Breast epithelium (tissue), 4 donors: ENCODE measurements at regions not wholly inside any gene's neighbourhood (a gene's known extent, or its start where the extent isn't known, plus 50 kb on each side); places are given as distances from the start of the nearest gene placed in this dataset.
A peak's percentile ranks its signal among the peaks of the same experiment; 100 is the strongest.

Experiments
- DNase-seq, 2 donors: peaks; one replicate each; pipeline ENCODE4 v3.0.0-alpha.2; 2019; ENCODE audit warnings: low spot score in 2 of 2
- H3K27ac ChIP-seq, 2 donors: fragments of 200-600 bp; sonication (generic) in 1 of 2; one replicate each; pipeline ENCODE4 v1.5.1; 2016 to 2019; ENCODE audit warnings: mild to moderate bottlenecking in 1 of 2
- H3K27me3 ChIP-seq, 2 donors: fragments of 200-600 bp; sonication (generic) in 1 of 2; one replicate each; pipeline versions ENCODE4 v1.5.1 to v1.6.0; 2017 to 2019; ENCODE audit warnings: control low read depth in 1 of 2, mild to moderate bottlenecking in 1 of 2
- H3K36me3 ChIP-seq: fragments of 200-600 bp; one replicate; pipeline ENCODE4 v1.5.1; 2019
- H3K4me1 ChIP-seq, 2 donors: fragments of 200-600 bp; sonication (generic); one replicate each; pipeline ENCODE4 v1.5.1; 2016 to 2019; ENCODE audit warnings: control low read depth in 1 of 2
- H3K4me3 ChIP-seq, 3 donors: fragments of 200-600 bp; sonication (generic); 1 replicate in 2 of 3; 2 replicates in 1 of 3; pipeline ENCODE4 v1.5.1; 2016 to 2019; ENCODE audit warnings: mild to moderate bottlenecking in 3 of 3, moderate library complexity in 2 of 3
- H3K9me3 ChIP-seq, 2 donors: fragments of 200-600 bp; sonication (generic) in 1 of 2; one replicate each; pipeline ENCODE4 v1.5.1; 2016 to 2019; ENCODE audit warnings: control low read depth in 1 of 2
- POLR2A ChIP-seq: fragments of 450-650 bp; IDR thresholded peaks from one replicate; pipeline ENCODE4 v1.6.1; 2016; ENCODE audit warnings: antibody characterized with exemption, mild to moderate bottlenecking, moderate library complexity
- POLR2AphosphoS5 ChIP-seq, 3 donors: sonication (generic); formaldehyde crosslinking; IDR thresholded peaks; one replicate each; pipeline ENCODE4 v1.6.1; 2017; ENCODE audit warnings: antibody characterized with exemption in 3 of 3
- intact Hi-C: fragments of 100-400 bp; cut with DNase I; formaldehyde crosslinking; loops from one replicate; pipeline ENCODE4 v1.15.1; 2023; ENCODE audit warnings: low total_unique reads
- TF ChIP-seq, protein P1 (sequence below), 3 donors: fragments of 450-650 bp; IDR thresholded peaks; one replicate each; pipeline ENCODE4 v1.5.1; 2016 to 2017; ENCODE audit warnings: antibody characterized with exemption in 3 of 3, mild to moderate bottlenecking in 3 of 3, moderate library complexity in 3 of 3

DNA sequence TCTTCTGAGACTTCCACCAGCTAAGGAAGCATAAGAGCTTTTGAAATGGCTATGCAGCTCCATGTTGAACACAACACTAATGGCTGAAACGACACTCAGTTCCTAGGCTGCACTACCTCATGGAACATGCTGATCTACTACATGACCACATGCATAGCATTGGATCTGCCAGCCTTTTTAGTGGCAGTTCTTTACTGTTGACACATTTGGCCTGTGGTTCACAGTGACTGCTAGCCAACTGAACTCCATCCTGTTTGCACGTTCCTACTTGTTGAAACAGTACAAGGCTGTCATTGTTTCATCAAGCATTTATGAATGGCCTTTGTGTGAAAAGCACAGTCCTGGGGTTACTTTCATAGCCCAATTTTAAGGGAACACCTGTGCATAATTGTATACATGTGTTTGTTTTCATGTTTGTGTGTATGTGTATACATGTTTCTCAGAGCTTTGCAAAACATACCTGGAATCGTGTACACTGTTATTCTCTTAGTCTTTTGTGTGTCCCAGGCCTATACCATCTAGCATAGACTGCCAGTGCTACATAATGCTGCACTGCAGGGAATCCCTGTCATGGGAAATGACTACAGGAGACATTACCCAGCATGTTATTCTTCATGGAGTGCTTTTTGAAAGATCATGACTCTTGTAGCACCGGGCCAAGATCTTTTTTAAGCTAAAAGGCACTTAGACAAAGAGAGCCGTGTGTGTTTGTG lies 179.6 kb upstream of the ESRRG start:
- Histone ChIP-seq H3K27ac (peak overlapping the region; percentile 72 to 80), H3K27me3 (no peaks in the 10 kb centered on the region), H3K36me3 (no peaks in the 10 kb centered on the region), H3K4me1 (peaks cover 0 to 5% of the 10 kb centered on the region in 2 donors), H3K9me3 (no peaks in the 10 kb centered on the region), H3K4me3 (no peak overlapping the region)
- intact Hi-C loops, result no loop called here
- TF ChIP-seq, protein P1, sequence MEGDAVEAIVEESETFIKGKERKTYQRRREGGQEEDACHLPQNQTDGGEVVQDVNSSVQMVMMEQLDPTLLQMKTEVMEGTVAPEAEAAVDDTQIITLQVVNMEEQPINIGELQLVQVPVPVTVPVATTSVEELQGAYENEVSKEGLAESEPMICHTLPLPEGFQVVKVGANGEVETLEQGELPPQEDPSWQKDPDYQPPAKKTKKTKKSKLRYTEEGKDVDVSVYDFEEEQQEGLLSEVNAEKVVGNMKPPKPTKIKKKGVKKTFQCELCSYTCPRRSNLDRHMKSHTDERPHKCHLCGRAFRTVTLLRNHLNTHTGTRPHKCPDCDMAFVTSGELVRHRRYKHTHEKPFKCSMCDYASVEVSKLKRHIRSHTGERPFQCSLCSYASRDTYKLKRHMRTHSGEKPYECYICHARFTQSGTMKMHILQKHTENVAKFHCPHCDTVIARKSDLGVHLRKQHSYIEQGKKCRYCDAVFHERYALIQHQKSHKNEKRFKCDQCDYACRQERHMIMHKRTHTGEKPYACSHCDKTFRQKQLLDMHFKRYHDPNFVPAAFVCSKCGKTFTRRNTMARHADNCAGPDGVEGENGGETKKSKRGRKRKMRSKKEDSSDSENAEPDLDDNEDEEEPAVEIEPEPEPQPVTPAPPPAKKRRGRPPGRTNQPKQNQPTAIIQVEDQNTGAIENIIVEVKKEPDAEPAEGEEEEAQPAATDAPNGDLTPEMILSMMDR (IDR thresholded peaks at IDR 0.05), result no peak
- TF ChIP-seq POLR2A, result no peak
- TF ChIP-seq POLR2AphosphoS5 (IDR thresholded peaks at IDR 0.05), result peak in 1 of 3 donors; percentile 63
- peak in 1 of 2 donors; percentile 88 for DNase-seq

DNA sequence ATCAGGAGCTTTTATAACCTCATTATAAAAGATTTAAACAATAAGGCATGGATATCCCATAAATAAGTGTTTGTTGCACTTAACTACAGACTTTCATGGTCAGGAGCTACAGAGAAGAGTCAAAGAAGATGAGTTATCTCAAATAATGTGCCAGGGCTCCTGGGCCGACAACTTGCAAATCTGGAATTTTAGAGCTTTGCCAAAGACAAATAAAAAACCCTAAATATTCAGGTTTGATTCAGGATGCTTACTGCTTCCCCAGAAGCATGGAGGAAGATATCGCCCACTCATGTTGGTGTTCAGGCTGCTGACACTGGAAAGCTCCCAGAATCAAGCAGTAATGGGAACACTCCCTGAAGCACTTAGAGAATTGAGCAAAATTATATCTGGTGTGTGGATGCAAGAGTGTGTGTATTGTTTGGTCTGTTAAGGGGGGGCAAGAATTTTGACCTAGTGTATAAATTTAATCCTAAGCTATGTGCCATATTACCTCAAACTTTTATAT lies 176.9 kb upstream of the ESRRG start:
- Histone ChIP-seq H3K4me1 (peaks cover 0 to 5% of the 10 kb centered on the region in 2 donors), H3K27ac (no peak overlapping the region), H3K27me3 (no peaks in the 10 kb centered on the region), H3K4me3 (no peak overlapping the region), H3K9me3 (no peaks in the 10 kb centered on the region), H3K36me3 (no peaks in the 10 kb centered on the region)
- DNase-seq, result no peak
- intact Hi-C loops, result no loop called here
- TF ChIP-seq POLR2A (no peak), POLR2AphosphoS5 (IDR thresholded peaks at IDR 0.05) (no peak)
- TF ChIP-seq, protein P1 (IDR thresholded peaks at IDR 0.05), result no peak

DNA sequence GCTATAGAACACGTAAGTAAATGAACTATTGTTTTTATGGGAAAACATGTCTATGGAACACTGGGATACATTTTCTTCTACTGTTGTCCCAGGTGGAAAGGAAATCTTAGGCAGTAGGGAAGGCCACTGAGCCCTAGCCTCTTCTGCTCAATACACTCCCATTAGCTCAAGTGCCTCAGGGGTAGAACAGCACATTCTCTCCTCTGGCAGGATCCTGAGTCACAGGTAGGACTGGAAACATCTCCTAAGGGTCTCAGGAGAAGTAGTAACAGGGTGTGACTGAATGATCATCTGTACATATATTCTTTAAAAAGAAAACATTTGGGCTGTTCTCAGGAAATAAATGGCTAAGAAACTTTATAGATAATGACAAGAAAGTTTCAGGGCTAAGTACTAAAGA lies 175.6 kb upstream of the ESRRG start:
- H3K9me3 ChIP-seq, result no peaks in the 10 kb centered on the region
- intact Hi-C loops, result no loop called here
- peaks cover 0 to 5% of the 10 kb centered on the region in 2 donors for H3K4me1 ChIP-seq
- no peaks in the 10 kb centered on the region for H3K27me3 ChIP-seq
- no peak overlapping the region for H3K27ac ChIP-seq
- H3K4me3 ChIP-seq, result no peak overlapping the region
- DNase-seq, result no peak
- H3K36me3 ChIP-seq, result no peaks in the 10 kb centered on the region
- TF ChIP-seq, protein P1 (IDR thresholded peaks at IDR 0.05), result no peak
- no peak for TF ChIP-seq POLR2A
- TF ChIP-seq POLR2AphosphoS5 (IDR thresholded peaks at IDR 0.05), result no peak

DNA sequence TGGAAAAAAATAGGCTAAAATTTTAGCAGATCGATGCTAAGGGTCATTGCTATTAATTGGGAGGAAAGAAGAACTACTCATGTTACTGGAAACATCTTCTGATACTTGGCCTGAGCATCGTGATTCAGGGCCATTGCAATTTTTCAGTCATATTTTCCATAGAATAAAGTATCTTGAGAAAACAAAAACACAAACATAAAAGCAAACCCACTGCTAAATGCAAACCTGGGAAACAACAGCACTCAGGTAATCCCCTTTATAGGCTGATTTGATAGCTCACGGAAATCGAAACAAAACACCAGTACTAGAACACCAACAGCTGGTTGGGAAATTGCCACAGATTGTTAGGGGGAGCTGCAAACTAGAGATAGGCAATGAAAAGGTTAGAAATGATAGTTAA lies 172.9 kb upstream of the ESRRG start:
- DNase-seq, result no peak
- TF ChIP-seq, protein P1 (IDR thresholded peaks at IDR 0.05), result no peak
- no peak for TF ChIP-seq POLR2A
- no peak for TF ChIP-seq POLR2AphosphoS5 (IDR thresholded peaks at IDR 0.05)
- Histone ChIP-seq H3K9me3 (no peaks in the 10 kb centered on the region), H3K27ac (no peak overlapping the region), H3K36me3 (no peaks in the 10 kb centered on the region), H3K27me3 (no peaks in the 10 kb centered on the region), H3K4me1 (no peaks in the 10 kb centered on the region), H3K4me3 (no peak overlapping the region)
- intact Hi-C loops, result loop anchor here (2.0 kb wide), 1 partner anchor 55 kb away; no protein-coding TSS in a partner anchor

DNA sequence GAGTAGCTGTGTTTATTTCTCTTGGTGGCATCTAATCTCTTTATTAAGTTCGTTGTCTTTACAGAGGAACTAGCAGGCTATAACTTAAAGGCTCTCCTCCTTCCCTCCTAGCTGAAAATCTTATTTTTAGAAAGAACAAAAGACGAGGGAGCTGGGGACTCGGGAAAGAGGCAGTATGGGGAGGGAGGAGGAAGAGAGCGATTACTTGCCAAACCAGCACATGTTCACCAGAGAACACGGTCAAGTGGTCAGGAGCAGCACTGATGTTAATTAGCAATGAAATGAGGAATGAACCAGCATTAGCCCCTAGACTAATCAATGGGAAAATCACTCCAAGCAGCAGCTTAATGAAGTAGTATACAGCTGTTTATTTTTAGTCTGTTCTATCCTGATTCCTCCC lies 171.3 kb upstream of the ESRRG start:
- Histone ChIP-seq H3K36me3 (no peaks in the 10 kb centered on the region), H3K4me3 (no peak overlapping the region), H3K27me3 (no peaks in the 10 kb centered on the region), H3K9me3 (no peaks in the 10 kb centered on the region), H3K4me1 (no peaks in the 10 kb centered on the region), H3K27ac (no peak overlapping the region)
- no peak for DNase-seq
- TF ChIP-seq, protein P1 (IDR thresholded peaks at IDR 0.05), result no peak
- TF ChIP-seq POLR2AphosphoS5 (IDR thresholded peaks at IDR 0.05) (no peak), POLR2A (no peak)
- intact Hi-C loops, result no loop called here
